NCI-H82 treated with DMSO at 0.1 percent for 48 hours (cell line): ENCODE measurements at regions not wholly inside any gene's neighbourhood (a gene's known extent, or its start where the extent isn't known, plus 50 kb on each side); places are given as distances from the start of the nearest gene placed in this dataset.
"Not testable (repeated sequence)": the region's sequence is repeated elsewhere in the genome, so short reads cannot be mapped to it uniquely, and the experiment has no call there.

Experiments used
- DNase-seq: peaks from one replicate; lab custom pipeline; 2025; ENCODE audit not compliant: unreplicated experiment; lab: John Stamatoyannopoulos, UW

- DNase-seq = not testable (repeated sequence)
Observed at GRCh38 chr2:111282162-111282561, 161.4 kb downstream of the BCL2L11 start.

GRCh38 chr2:111287646-111288568 is 167.2 kb downstream of the BCL2L11 start:
- DNase-seq = not testable (repeated sequence)

GRCh38 chr2:111290370-111290769 is 169.7 kb downstream of the BCL2L11 start:
- DNase-seq = not testable (repeated sequence)

GRCh38 chr2:111291566-111291965 is 170.9 kb downstream of the BCL2L11 start:
- DNase-seq = not testable (repeated sequence)

- DNase-seq = not testable (repeated sequence)
Observed at GRCh38 chr2:111292232-111292968, 171.7 kb downstream of the BCL2L11 start.

- not testable (repeated sequence) for DNase-seq
Observed at GRCh38 chr2:111294699-111295098, 174.0 kb downstream of the BCL2L11 start.

- not testable (repeated sequence) for DNase-seq
Observed at GRCh38 chr2:111296122-111296804, 175.5 kb downstream of the BCL2L11 start.

- DNase-seq = not testable (repeated sequence)
Observed at GRCh38 chr2:111297128-111297527, 176.4 kb downstream of the BCL2L11 start.

- DNase-seq = not testable (repeated sequence)
Observed at GRCh38 chr2:111298927-111299326, 178.2 kb downstream of the BCL2L11 start.

- DNase-seq = not testable (repeated sequence)
Observed at GRCh38 chr2:111299635-111300034, 178.9 kb downstream of the BCL2L11 start.

GRCh38 chr2:111301677-111302076 is 181.0 kb downstream of the BCL2L11 start:
- DNase-seq = not testable (repeated sequence)

GRCh38 chr2:111302397-111303218 is 181.9 kb downstream of the BCL2L11 start:
- DNase-seq = not testable (repeated sequence)

- DNase-seq = not testable (repeated sequence)
Observed at GRCh38 chr2:111307302-111307701, 186.6 kb downstream of the BCL2L11 start.

GRCh38 chr2:111309231-111310075 is 188.7 kb downstream of the BCL2L11 start:
- not testable (repeated sequence) for DNase-seq

- DNase-seq = not testable (repeated sequence)
Observed at GRCh38 chr2:111310395-111310794, 189.7 kb downstream of the BCL2L11 start.

GRCh38 chr2:111311568-111311967 is 190.9 kb downstream of the BCL2L11 start:
- DNase-seq = not testable (repeated sequence)

- DNase-seq = not testable (repeated sequence)
Observed at GRCh38 chr2:111312897-111313607, 192.3 kb downstream of the BCL2L11 start.

- DNase-seq = not testable (repeated sequence)
Observed at GRCh38 chr2:111313711-111314110, 193.0 kb downstream of the BCL2L11 start.
